ENCODE measurements at regions not wholly inside any gene's neighbourhood (a gene's known extent, or its start where the extent isn't known, plus 50 kb on each side); places are given as distances from the start of the nearest gene placed in this dataset.
"Not testable (repeated sequence)": the region's sequence is repeated elsewhere in the genome, so short reads cannot be mapped to it uniquely, and the experiment has no call there.

GRCh38 chrX:65610481-65610880 lies 57.0 kb upstream of the MSN start:
- no peak for DNase-seq

- DNase-seq = no peak
These were observed 57.4 kb upstream of the MSN start for GRCh38 chrX:65610040-65610439.

DNA sequence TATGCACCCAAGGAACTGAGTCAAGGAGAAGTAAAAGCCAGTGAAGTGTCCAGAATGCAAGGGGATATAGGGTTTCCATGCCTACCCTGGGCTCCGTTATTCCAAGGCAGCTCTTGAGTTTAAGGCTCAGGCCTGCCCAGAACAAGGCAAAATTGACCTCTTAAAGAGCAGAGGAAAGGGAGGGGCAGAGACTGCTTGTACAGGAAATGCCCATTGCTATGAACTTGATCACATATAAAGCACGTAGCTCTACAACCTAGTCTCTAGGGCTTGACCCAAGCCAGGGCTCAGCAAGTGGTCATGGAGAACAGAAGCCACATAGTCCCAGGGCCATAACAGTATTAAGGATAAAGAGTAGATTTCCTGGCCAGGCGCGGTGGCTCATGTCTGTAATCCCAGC lies 58.2 kb upstream of the MSN start:
- DNase-seq = no peak

GRCh38 chrX:65608026-65608425 lies 59.4 kb upstream of the MSN start:
- no peak for DNase-seq

DNA sequence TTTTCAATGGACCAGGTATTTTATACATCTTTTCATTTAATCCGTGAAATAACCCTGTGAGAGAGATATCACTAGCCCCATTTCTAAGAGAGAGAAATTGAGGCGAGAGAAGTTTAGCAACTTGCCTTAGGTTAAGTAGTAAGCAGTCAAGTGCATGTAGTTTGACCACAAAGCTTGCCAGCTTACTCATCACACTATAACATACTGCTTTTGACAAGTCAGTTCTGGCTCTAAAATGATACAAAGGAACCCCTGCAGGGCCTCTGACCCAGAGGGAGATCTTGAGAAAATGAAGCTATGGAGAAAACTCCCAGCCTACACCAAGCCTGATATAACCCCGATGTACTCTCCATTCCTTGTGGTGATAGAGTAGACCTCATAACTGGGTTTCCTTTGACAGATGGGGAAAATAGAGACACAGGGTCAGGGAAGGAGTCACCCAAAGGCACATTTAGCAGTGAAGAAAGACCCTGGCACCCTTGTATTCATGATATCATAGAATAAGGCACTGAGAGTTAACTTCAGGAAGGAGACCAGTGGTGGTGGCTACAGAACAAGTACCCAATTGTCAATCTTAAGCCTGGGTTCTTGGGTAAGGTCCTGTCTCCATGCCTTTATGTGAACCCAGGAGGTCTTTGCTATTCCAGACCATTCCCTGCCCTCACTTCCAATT lies 60.2 kb upstream of the MSN start:
- DNase-seq = no peak

GRCh38 chrX:65602221-65602560 lies 65.3 kb upstream of the MSN start:
- DNase-seq = no peak

- peak; percentile 89 for DNase-seq
These were observed 65.8 kb upstream of the MSN start for GRCh38 chrX:65601530-65602220.

- no peak for DNase-seq
These were observed 66.3 kb upstream of the MSN start for GRCh38 chrX:65601126-65601525.

- DNase-seq = no peak
These were observed 65.5 kb upstream of the LAS1L start for GRCh38 chrX:65600106-65600505.

DNA sequence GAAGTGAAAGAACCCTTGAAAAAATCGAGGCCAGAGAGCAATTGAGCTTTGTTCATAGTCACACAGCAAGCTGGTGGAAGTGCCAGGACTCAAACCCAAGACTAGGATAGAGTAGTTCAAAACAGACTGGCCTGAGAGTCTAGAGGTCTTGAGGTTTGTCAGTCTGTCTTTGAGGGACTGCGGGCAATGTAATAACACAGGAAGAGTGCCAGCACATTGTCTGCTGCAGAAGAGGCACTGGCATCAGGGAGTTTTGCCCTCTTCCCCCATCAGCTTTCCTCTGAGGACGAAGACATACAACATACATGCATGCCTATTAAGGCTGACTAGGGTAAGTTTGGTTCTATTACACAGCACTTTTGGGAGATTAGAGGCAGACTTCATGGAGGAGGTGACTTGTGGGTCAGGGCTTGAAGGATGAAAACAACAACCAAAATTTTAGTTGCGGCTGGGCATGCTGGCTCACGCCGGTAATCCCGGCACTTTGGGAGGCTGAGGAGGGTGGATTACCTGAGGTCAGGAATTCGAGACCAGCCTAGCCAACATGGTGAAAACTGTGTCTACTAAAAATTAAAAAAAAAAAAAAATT lies 64.1 kb upstream of the LAS1L start:
- no peak for DNase-seq

DNA sequence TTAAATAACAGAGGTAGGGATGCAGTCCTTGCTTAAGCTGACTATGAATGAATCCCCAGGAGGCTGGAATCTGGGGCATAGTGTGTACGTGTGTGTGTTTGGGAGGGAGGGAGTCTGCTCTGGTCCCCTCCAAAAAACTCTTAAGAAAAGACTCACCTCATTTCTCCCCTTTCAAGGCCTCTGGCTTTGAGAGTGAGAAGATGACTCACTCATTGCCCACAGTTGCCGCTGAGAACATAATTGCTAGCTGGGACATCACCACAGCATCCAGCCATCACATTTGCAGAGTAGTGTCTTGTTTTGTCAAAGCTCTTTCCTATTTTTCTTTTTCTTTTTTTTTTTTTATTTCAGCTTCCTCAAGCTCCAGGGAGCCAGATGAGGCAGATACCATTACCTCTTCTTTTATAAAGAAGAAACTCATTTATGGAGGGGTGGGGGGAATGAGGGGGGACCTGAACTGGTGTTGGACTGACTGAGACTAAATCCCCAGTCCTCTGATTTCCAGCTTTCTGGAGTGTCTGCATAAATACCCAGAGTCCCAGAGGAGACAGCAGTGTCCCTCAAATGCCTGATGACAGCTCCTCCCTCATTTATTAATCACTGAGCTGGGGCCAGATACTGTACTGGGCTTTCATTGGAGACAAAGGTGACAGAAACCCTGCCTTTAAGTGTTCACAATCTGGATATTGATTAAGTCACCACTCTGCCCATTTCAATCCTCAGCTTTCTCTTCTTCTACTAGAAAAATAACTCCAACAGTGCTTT lies 61.9 kb upstream of the LAS1L start:
- no peak for DNase-seq

GRCh38 chrX:65595460-65595876 lies 60.9 kb upstream of the LAS1L start:
- DNase-seq = peak; percentile 45

DNA sequence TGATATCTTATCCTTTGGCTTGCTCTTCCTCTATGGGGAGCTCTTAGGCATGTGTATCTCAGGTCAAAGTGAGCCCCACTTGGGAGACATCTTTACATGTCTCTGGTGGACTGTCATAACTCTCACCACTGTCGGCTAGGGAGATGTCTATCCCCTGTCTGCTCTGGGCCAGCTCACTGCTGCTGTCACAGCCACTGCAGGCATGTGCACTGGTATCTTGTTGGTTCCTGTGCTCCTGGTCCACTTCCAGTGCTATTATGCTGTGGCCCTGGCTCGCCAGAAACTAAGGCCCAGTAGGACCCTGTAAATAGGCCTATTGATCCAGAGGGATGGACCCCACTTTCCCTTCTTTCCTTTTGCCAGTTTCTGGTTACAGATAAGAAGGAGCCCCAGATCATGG lies 56.6 kb upstream of the LAS1L start:
- DNase-seq = no peak

- no peak for DNase-seq
These were observed 54.7 kb upstream of the LAS1L start for GRCh38 chrX:65589304-65589703.

- DNase-seq = no peak
These were observed 54.2 kb upstream of the LAS1L start for GRCh38 chrX:65588795-65589194.

- DNase-seq = peak; percentile 60
These were observed 53.3 kb upstream of the LAS1L start for GRCh38 chrX:65587616-65588526.

DNA sequence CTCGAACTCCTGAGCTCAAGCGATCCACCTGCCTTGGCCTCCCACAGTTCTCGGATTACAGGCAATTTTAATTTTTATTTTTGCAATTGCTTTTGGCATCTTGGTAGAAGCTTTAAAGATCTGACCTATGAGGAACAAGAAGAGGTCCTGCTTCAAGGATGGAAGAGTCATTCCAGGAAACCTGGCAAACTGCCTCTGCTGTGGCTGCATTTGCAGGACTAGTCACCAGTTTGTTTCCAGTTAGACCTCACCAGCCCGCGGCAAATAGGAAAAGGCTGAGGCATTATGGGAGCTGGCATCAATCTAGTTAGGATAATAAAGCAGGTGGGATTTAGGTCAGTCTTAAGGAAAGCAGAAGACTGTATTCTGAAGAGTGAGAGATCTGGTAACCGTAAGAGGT lies 51.9 kb upstream of the LAS1L start:
- DNase-seq = no peak

- not testable (repeated sequence) for DNase-seq
These were observed 50.6 kb upstream of the LAS1L start for GRCh38 chrX:65585226-65585625.
